GM12801 (cell line): ENCODE measurements at regions not wholly inside any gene's neighbourhood (a gene's known extent, or its start where the extent isn't known, plus 50 kb on each side); places are given as distances from the start of the nearest gene placed in this dataset.

Source experiments
- TF ChIP-seq, protein P1 (sequence below): IDR thresholded peaks from one replicate; pipeline ENCODE4 v1.5.1; 2011; ENCODE audit warnings: control low read depth; ENCODE audit not compliant: insufficient read length; ENCODE audit errors: extremely low read depth

GRCh38 chr3:157626817-157627216, 123.6 kb upstream of the VEPH1 start:
- TF ChIP-seq, protein P1, sequence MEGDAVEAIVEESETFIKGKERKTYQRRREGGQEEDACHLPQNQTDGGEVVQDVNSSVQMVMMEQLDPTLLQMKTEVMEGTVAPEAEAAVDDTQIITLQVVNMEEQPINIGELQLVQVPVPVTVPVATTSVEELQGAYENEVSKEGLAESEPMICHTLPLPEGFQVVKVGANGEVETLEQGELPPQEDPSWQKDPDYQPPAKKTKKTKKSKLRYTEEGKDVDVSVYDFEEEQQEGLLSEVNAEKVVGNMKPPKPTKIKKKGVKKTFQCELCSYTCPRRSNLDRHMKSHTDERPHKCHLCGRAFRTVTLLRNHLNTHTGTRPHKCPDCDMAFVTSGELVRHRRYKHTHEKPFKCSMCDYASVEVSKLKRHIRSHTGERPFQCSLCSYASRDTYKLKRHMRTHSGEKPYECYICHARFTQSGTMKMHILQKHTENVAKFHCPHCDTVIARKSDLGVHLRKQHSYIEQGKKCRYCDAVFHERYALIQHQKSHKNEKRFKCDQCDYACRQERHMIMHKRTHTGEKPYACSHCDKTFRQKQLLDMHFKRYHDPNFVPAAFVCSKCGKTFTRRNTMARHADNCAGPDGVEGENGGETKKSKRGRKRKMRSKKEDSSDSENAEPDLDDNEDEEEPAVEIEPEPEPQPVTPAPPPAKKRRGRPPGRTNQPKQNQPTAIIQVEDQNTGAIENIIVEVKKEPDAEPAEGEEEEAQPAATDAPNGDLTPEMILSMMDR: no peak

DNA sequence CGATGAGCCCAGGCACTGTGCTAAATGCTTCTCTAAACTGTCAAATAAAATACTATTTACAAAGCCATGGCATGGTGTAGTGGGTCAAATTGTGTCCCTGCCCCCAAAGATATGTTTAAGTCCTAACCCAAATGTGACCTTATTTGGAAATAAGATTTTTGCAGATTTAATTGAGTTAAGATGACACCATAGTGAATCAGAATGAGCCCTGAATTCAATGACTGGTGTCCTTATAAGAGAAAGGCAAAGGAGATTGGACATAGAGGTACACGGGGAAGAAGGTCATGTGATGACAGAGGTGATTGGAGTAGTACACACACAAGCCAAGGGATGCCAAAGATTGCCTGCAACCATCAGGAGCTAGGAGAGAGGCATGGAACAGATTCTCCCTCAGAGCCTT, 121.6 kb upstream of the VEPH1 start:
- TF ChIP-seq, protein P1: no peak

DNA sequence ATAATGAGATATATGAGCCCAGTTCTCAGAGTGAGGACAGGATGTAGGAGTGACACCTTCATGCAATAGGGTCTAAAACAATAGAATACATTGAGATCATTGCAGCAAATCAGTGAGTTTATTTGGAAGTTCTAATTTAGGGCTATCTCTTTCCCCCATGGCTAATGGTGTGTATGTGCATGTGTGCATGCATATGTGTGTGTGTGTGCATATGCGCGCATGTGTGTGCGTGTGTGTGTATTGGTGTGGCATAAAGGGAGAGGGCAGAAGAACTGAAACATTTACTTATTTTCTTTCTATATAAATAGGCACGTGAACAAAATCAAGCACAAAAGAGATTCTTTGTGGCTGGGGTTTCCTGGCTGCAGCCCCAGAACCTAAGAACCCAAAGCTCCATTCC, 115.7 kb upstream of the VEPH1 start:
- TF ChIP-seq, protein P1: no peak

DNA sequence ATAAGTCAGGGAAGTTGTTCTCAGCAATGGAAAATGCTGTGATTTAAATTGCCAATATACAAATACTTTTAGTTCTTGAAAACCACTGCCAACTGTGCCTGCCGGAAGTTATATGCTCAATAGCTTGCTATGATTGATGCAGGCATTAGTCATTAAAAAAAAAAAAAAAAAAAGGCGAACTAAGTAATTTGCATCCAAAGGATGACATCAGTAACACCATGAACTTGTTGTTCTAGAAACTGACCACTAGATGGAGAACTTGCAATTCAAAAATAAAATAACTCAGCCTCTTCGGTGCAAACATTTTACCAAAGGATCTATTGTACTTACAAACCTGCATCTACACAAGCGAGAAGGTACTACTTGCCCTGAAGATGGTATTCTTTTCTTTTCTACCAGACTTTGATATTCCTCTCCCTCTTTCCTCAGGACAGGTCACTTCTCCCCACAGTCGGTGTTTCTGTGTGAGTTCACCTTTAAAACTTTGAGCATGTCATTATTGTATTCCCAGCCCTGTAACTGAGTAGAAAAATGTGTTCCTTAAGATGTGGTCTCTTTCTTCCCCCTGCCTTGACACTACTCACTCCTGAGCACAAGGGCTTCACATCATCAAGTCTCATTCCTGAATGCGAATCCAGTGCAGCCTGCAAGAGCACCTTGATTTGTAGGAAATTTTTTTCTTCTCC, 115.0 kb upstream of the VEPH1 start:
- TF ChIP-seq, protein P1: no peak

DNA sequence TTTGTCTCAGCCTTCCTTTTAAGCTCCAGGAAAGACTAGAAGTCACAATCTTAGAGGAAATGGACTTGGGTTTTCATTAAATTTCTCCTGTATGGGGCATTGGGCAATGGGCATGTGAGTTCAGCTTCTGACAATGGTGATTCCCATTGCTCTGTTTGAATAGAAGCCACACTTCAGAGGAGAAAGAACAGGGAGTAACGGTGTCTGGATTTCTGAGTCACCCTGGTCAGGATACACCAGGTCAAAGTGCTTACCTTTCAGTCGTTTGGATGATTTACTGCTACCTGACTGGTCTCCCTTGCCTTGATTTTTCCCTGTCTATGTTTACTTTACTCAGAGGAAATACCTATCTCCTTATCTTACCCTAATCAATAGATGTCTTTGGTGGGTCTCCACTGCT, 111.7 kb upstream of the VEPH1 start:
- TF ChIP-seq, protein P1: no peak

DNA sequence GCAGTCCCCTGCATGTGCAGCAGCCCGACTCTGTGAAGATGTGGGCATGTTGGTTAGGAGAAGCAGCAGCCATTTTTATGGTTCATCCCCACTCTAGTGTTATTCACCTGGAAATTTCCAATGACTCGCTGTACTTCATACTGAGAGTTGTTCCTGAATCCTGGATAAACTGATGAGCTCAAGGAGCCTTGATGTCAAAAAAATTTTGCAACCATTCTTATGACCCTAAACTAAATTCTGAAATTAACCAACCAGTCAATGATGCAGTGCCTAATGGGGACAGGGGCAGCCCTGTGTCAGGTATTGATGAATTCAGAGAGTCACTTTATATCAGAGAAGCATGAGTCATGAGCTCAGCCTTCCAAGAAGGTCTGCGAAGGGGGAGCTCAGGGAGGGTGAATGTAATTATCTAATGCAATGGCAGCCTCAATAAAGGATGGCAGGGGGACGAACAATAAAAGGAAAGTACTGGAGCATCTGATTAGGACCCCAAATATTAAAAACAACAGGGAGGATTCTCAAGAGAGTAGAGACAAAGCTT, 108.4 kb upstream of the VEPH1 start:
- TF ChIP-seq, protein P1: no peak

DNA sequence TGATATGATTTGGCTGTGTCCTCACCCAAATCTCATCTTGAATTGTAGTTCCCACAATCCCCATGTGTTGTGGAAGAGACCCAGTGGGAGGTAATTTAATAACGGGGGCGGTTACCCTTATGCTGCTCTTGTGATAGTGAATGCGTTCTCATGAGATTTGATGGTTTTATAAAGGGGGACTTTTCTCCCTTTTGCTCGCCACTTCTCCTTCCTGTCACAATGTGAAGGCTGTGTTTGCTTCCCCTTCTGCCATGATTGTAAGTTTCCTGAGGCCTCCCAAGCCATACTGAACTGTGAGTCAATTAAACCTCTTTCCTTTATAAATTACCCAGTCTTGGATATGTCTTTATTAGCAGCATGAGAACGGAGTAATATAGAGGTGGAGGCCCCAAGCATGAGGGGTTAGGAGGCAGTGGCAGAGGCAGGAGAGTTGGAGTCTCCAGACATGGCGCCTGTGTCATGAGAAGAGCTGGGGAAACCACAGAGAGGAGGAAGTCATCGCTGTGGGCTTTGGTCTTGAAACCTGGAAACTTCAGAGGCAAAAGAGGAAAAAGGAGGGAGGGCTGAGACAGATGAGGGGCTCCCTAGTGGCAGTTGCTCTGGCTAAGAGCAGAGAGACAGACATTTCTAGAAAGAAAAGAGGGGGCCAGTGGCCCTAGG, 107.8 kb upstream of the VEPH1 start:
- TF ChIP-seq, protein P1: no peak
